ENCODE measurements at regions not wholly inside any gene's neighbourhood (a gene's known extent, or its start where the extent isn't known, plus 50 kb on each side); places are given as distances from the start of the nearest gene placed in this dataset.

GRCh38 chr3:134084242-134084950 is 54.7 kb upstream of the SLCO2A1 start:
- no peak for TF ChIP-seq CTCF (conservative IDR thresholded peaks at IDR 0.05; ENCODE audit: low read length)
- TF ChIP-seq EZH2phosphoT487 (IDR thresholded peaks at IDR 0.05; ENCODE audit: borderline replicate concordance, low read depth, low read length) = no peak

All from OCI-LY7 (cell line).